Activated CD4-positive, alpha-beta T cell treated with anti-CD3 and anti-CD28 coated beads for 24 hours (primary cell): ENCODE measurements at regions not wholly inside any gene's neighbourhood (a gene's known extent, or its start where the extent isn't known, plus 50 kb on each side); places are given as distances from the start of the nearest gene placed in this dataset.
A peak's percentile ranks its signal among the peaks of the same experiment; 100 is the strongest.
"Not testable (repeated sequence)": the region's sequence is repeated elsewhere in the genome, so short reads cannot be mapped to it uniquely, and the experiment has no call there.

Experiments
- DNase-seq, 2 donors: peaks; one replicate each; pipeline ENCODE4 v3.0.0-alpha.2; 2020; ENCODE audit warnings: low read depth in 2 of 2

DNA sequence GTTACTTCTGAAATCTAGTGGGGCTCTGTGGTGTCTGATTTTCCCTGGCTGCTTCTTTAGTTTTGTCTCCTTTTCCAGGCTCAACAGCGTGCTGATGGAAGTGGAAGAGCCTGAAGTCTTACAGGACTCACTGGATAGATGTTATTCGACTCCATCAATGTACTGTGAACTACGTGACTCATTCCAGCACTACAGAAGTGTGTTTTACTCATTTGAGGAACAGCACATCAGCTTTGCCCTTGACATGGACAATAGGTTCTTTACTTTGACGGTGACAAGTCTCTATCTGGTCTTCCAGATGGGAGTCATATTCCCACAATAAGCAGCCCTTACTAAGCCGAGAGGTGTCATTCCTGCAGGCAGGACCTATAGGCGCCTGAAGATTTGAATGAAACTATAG lies 51.1 kb downstream of the NBPF8 start:
- DNase-seq = not testable (repeated sequence)

DNA sequence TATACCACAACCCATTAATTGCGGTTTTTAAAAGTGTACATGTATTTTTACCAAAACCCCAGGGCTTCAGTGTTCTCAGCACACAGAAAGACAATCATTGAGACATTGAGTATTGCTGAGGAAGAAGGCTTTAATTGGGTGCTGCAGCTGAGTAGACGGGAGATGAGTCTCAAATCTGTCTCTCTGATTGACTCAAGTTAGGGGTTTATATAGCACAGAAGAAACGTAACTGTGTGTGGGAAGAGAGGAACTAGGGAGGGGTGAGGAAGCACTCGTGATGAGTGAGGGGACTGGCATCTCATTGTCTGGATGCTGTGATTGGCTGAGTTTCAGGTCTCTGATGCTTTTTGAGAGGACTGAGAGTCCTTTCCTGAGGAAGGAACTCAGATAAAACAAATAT lies 62.8 kb downstream of the NBPF8 start:
- DNase-seq = not testable (repeated sequence)

GRCh38 chr1:120478400-120478799 lies 63.6 kb downstream of the NBPF8 start:
- DNase-seq = not testable (repeated sequence)

- not testable (repeated sequence) for DNase-seq
Observed at GRCh38 chr1:120487542-120487941, 72.7 kb downstream of the NBPF8 start.

- not testable (repeated sequence) for DNase-seq
Observed at GRCh38 chr1:120489217-120489616, 74.4 kb downstream of the NBPF8 start.

GRCh38 chr1:120497145-120497544 lies 82.3 kb downstream of the NBPF8 start:
- not testable (repeated sequence) for DNase-seq

DNA sequence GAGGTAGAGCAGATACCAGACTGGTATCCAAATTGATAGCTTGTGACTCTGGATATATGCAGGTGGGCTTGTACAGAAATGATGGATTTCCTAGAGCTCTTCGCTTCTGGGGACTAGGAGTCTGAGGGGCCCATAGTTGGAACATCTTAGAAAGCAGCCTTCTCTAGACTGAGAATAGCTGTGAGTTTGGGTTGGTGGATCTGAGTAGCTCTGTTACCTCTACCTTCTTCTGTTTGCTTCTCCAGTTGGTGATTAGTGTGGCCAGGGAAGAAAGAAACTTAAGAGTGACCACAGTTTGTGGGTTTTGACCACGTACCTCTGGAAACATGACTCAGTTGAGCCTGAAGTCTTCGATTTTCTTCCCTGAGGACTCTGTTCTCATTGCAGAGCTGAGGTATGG lies 88.4 kb downstream of the NBPF8 start:
- DNase-seq = not testable (repeated sequence)

- DNase-seq = not testable (repeated sequence)
Observed at GRCh38 chr1:120506352-120506751, 91.5 kb downstream of the NBPF8 start.

DNA sequence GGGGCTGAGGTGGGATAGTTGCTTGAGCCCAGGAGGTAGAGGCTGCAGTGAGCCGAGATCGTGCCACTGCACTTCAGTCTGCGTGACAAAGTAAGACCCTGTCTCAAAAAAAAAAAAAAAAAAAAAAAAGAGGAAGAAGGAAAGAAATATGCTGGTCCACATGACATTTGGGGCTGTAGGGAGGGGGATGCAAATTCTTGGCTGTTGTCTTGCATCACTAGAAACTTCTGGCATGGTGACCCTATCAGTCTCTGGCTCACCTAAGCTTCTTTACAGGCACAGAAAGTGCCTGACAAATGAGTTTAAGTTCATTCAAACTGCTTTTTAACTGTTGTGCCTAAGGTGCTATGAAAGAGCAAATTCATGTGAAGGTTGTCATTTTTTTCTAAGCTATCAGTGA lies 93.5 kb downstream of the NBPF8 start:
- not testable (repeated sequence) for DNase-seq

- DNase-seq = not testable (repeated sequence)
Observed at GRCh38 chr1:120509258-120509657, 94.4 kb downstream of the NBPF8 start.

- DNase-seq = not testable (repeated sequence)
Observed at GRCh38 chr1:120513099-120513498, 98.3 kb downstream of the NBPF8 start.

DNA sequence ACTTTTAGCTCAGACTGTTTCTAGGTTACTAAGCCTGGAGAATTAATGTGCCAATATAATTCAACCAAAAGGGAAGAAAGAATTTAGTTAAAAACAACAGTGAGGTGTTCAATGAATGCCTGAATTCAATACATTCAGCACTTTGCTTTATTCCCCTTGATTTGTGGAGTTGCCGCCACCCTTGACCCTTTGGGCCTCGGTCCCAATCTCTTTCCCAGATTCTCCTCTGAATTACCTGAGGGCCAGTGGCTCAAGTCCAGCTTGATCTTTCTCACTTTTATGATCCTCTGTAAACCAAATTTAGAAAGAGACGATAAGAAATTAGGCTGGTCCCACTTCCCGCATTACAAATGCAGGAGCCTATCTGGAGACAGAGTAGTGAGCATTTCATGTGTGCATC lies 98.7 kb downstream of the NBPF8 start:
- DNase-seq = not testable (repeated sequence)

DNA sequence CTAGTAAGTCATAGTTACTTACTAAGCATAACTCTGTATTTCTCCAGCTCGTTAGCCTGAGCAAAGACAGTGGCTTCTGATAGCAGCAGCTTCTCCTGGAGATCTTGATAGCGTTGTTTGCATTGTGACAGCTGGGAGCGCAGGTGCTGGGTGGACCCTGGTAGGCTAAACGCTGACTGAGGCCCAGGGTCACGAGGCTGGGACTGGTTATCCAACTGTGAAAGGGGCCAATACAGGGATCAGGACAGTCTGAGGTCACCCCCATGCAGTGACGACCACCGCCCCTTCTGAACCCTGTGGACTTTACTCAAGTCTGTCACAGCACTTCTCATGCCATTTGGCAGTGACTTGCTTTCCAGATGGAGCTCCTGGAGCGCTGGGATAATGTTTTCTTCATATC lies 104.4 kb downstream of the NBPF8 start:
- not testable (repeated sequence) for DNase-seq

- DNase-seq = not testable (repeated sequence)
Observed at GRCh38 chr1:120524416-120524815, 109.6 kb downstream of the NBPF8 start.

- DNase-seq = not testable (repeated sequence)
Observed at GRCh38 chr1:120525386-120525785, 110.6 kb downstream of the NBPF8 start.

DNA sequence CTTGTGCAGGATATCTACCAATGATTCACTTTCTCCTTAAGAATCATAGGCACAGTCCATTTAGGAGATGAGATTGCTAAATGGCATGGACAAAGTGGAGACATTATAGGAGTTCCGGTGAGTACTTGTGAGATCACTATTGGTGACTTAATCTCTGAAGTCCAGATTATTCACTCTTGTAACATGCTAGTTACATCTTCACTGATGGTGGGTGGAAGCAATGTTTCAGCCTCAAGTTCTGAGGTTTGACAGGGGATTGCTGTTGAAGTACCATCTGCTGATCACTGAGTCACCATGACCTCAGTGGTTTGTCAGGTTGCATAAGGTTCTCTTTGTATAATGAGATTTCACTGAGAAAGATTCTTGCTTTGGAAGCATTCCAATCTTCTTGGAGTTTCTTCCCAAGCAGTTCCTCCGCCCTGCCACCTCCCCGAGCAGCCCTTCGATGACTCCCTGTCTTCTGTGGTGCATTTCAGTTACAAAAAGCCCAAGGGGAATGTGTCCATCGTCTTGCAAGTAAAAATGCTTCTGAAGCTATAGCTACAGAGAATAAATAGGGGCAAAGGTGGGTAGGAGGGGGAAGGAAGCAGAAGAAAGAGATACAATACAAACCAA lies 114.7 kb downstream of the NBPF8 start:
- not testable (repeated sequence) for DNase-seq

GRCh38 chr1:120531455-120531854 lies 116.6 kb downstream of the NBPF8 start:
- not testable (repeated sequence) for DNase-seq

GRCh38 chr1:120534361-120535047 lies 119.7 kb downstream of the NBPF8 start:
- not testable (repeated sequence) for DNase-seq

DNA sequence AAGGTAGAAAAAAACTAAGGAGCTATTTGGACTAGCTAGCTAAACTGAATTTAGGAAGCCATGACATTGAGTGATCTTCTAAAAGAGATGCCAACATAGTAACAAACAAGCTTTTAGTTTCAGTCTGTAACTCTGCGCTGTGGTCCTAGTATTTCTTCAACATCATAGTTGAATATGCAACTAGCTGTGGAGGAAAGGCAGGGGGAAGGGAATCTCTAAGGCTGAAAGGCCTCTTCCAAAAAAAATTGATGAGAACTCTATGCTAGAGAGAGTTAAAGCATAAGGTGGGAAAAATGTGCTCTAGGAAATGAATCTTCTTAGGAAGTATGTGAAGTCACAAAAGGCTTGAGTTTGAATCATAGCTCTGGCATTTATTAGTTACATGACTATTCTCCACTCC lies 120.2 kb downstream of the NBPF8 start:
- not testable (repeated sequence) for DNase-seq

DNA sequence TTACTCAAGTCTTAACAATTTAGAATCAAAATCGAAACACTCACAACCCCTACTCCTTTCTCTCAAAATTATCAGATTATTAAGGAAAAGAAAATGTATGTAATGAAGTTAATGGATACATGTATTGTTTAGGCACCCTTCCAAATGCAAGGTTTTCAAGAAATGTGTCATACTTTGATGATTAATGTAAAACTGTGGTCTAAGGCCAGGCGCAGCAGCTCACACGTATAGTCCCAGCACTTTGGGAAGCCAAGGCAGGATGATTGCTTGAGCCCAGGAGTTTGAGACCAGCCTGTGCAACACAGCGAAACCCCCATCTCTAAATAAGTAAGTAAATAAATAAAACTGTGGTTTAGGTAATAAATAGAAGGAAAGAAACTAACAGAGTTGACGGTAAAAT lies 126.6 kb downstream of the NBPF8 start:
- DNase-seq = not testable (repeated sequence)

- DNase-seq = not testable (repeated sequence)
Observed at GRCh38 chr1:120542365-120542764, 127.5 kb downstream of the NBPF8 start.

DNA sequence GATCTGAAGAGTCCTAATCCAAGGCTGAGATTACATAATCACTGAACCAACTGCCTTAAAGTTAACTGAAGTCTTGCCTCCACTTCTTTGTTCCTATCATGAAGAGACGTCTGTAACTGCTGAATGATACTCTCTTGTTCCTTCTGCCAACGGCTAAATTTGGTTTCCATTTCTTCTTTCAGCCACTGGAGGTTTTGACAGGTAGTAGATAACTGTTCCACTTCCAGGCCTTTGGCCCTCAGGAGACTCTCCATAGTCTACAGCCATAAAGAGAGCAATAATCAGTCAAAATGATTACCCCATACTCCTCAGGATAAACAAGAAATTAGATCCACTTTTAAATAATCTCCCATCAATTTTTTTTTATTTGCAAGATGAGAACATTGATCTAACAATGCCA lies 128.1 kb downstream of the NBPF8 start:
- DNase-seq = not testable (repeated sequence)

DNA sequence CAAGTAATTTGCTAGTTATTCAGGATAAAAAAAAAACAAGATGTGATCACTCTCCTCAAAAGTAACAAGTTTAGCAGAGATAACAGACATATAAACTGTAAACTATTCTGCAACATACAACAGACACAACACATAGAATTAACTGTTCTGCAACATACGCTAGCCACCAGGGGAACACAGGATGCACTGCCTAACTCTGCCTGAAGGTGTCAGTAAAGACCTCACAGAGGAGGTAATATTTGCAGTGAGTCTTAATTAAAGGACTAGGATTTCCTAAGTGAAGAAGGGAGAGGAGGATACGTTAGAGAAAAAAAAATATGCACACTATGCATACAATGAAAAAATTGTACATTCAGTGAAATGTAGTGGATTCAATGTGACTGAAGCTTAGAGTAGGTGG lies 129.6 kb downstream of the NBPF8 start:
- DNase-seq = peak; percentile 67 to 87
